ENCODE measurements at regions not wholly inside any gene's neighbourhood (a gene's known extent, or its start where the extent isn't known, plus 50 kb on each side); places are given as distances from the start of the nearest gene placed in this dataset.

DNA sequence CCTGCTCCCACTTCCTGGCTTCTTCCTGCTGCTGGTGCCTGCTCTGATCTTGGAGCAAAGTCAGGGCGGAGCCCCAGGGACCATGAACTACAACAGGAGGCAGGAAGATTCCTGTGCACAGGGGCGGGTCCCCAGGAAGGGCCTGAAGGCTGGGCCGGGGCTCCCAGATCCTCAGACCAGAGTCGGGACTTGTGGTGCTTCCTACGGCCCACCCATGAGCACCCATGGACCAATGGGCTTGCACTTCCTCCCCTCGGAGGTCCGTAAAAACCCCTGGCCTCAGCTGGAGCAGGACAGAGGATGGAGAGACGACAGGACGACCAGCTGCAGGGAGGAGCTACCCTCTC lies 1287.1 kb downstream of the TMEM121 start:
- WGBS, 2 donors = 60% methylated on average over 1 of the region's 9 CpGs; no CpG with 5 or more reads in 1 of the 2 donors
- TF ChIP-seq POLR2A (IDR thresholded peaks at IDR 0.05) = no peak
- TF ChIP-seq, protein P1, sequence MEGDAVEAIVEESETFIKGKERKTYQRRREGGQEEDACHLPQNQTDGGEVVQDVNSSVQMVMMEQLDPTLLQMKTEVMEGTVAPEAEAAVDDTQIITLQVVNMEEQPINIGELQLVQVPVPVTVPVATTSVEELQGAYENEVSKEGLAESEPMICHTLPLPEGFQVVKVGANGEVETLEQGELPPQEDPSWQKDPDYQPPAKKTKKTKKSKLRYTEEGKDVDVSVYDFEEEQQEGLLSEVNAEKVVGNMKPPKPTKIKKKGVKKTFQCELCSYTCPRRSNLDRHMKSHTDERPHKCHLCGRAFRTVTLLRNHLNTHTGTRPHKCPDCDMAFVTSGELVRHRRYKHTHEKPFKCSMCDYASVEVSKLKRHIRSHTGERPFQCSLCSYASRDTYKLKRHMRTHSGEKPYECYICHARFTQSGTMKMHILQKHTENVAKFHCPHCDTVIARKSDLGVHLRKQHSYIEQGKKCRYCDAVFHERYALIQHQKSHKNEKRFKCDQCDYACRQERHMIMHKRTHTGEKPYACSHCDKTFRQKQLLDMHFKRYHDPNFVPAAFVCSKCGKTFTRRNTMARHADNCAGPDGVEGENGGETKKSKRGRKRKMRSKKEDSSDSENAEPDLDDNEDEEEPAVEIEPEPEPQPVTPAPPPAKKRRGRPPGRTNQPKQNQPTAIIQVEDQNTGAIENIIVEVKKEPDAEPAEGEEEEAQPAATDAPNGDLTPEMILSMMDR (IDR thresholded peaks at IDR 0.05) = no peak
- H3K27me3 ChIP-seq = no peaks in the 10 kb centered on the region
- no peaks in the 10 kb centered on the region for H3K4me1 ChIP-seq
- no peak overlapping the region for H3K4me3 ChIP-seq
- H3K9me3 ChIP-seq = no peaks in the 10 kb centered on the region
- no peak for DNase-seq
- no peaks in the 10 kb centered on the region for H3K36me3 ChIP-seq
- no peak overlapping the region for H3K27ac ChIP-seq
- intact Hi-C loops (cut with DNase I) = no loop called here

DNA sequence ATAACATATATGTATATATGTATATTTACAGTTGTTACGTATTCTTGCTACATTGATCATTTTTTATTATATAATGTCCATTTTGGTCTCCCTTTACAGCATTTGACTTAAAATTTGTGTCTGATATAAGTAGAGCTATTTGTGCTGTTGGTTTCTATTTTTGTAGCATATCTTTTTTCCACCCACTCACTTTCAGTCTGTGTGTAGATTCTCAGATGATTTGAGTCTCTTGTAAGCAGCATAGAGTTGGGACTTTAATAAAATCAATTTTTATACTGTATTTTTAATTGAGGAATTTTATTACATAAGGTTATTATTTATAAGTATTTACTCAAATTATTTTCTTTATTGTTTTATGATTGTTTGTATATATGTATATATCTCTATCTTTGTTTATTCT lies 1293.7 kb downstream of the TMEM121 start:
- Histone ChIP-seq H3K27ac (no peak overlapping the region), H3K36me3 (no peaks in the 10 kb centered on the region), H3K9me3 (no peaks in the 10 kb centered on the region), H3K4me3 (no peak overlapping the region), H3K27me3 (peaks cover 0 to 3% (median 0%) of the 10 kb centered on the region in 4 donors), H3K4me1 (no peaks in the 10 kb centered on the region)
- intact Hi-C loops (cut with DNase I) = no loop called here
- no peak for TF ChIP-seq POLR2A (IDR thresholded peaks at IDR 0.05)
- TF ChIP-seq, protein P1 (IDR thresholded peaks at IDR 0.05) = no peak
- 78 to 87% methylated on average over 1 of the region's 1 CpG for whole genome bisulfite sequencing, 2 donors
- no peak for DNase-seq

DNA sequence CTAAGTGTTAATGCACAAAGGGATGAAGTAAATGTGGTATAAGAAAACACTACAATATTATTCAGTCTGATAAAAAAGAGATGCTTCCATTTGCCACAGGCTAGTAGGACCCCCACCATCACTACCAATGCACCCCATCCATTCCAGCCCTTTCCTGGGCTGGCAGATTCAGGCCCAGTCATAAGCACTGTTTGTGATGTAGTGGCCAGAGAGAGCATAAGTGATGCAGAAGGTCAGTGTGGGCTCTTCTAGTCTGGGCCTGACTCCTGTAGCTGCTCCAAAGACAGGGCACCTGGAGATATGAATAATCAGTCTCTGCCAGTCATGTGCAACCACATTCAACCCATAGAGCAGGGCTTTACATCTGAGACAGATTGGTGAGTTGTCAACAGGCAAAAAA lies 1294.7 kb downstream of the TMEM121 start:
- intact Hi-C loops (cut with DNase I) = no loop called here
- Histone ChIP-seq H3K9me3 (no peaks in the 10 kb centered on the region), H3K4me3 (no peak overlapping the region), H3K36me3 (no peaks in the 10 kb centered on the region), H3K4me1 (no peaks in the 10 kb centered on the region), H3K27ac (no peak overlapping the region), H3K27me3 (peaks cover 0 to 3% (median 0%) of the 10 kb centered on the region in 4 donors)
- TF ChIP-seq POLR2A (IDR thresholded peaks at IDR 0.05) = no peak
- TF ChIP-seq, protein P1 (IDR thresholded peaks at IDR 0.05) = no peak
- no peak for DNase-seq

DNA sequence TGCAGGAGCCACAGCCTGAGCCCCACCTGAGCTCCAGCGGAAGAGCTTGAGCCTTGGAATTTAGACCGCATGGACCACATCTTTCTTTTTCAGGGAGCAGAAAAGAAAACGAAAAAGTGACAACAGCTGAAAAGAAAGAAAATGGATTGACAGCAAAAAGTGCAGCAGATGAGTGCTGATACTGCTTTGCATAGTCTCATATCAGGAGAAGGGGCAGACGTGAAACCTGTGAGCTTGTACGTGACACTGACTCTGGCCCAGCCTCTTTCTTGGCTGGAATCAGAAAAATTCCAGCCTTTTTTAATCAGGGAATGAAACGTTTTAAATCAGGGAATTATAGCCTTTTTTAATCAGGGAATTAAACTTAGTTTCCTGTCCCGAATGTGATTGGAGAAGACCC lies 1296.5 kb downstream of the TMEM121 start:
- no peak for DNase-seq
- Histone ChIP-seq H3K9me3 (no peaks in the 10 kb centered on the region), H3K27me3 (peaks cover 0 to 3% (median 0%) of the 10 kb centered on the region in 4 donors), H3K36me3 (no peaks in the 10 kb centered on the region), H3K4me1 (no peaks in the 10 kb centered on the region), H3K4me3 (no peak overlapping the region), H3K27ac (no peak overlapping the region)
- TF ChIP-seq, protein P1 (IDR thresholded peaks at IDR 0.05) = no peak
- no peak for TF ChIP-seq POLR2A (IDR thresholded peaks at IDR 0.05)
- WGBS, 2 donors = 60 to 63% methylated on average over 7 of the region's 7 CpGs
- intact Hi-C loops (cut with DNase I) = no loop called here

DNA sequence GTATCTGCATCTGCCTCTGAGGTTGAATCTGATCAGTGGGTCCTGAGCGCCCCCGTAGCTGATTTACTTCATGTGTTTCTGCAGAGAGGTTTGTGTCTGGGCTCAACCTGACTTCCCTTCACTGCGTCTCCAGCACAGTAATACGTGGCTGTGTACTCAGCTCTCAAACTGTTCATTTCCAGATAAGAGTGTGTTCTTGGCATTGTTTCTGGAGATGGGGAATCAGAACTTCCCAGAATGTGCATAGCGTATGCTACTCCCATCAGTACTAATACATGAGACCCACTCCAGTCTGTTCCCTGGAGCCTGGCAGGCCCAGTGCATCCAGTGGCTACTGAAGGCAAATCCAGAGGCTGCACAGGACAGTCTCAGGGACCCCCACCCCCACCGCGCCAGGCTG lies 1297.2 kb downstream of the TMEM121 start:
- Histone ChIP-seq H3K4me3 (no peak overlapping the region), H3K27ac (no peak overlapping the region), H3K27me3 (peaks cover 0 to 3% (median 0%) of the 10 kb centered on the region in 4 donors), H3K4me1 (no peaks in the 10 kb centered on the region), H3K9me3 (no peaks in the 10 kb centered on the region), H3K36me3 (no peaks in the 10 kb centered on the region)
- no peak for DNase-seq
- WGBS, 2 donors = 89 to 90% methylated on average over 4 to 7 of the region's 7 CpGs
- intact Hi-C loops (cut with DNase I) = no loop called here
- TF ChIP-seq, protein P1 (IDR thresholded peaks at IDR 0.05) = no peak
- no peak for TF ChIP-seq POLR2A (IDR thresholded peaks at IDR 0.05)
